ENCODE measurements at regions not wholly inside any gene's neighbourhood (a gene's known extent, or its start where the extent isn't known, plus 50 kb on each side); places are given as distances from the start of the nearest gene placed in this dataset.

- no peak for TF ChIP-seq CTCF (IDR thresholded peaks at IDR 0.05; ENCODE audit: insufficient read depth, low read length, poor library complexity, severe bottlenecking)
- TF ChIP-seq EZH2phosphoT487 (conservative IDR thresholded peaks at IDR 0.05; ENCODE audit: low read length) = no peak
Measured at GRCh38 chr2:188810586-188810985, 163.6 kb upstream of the COL3A1 start.

All from SU-DHL-6 (cell line).